Loucy (cell line): ENCODE measurements at regions not wholly inside any gene's neighbourhood (a gene's known extent, or its start where the extent isn't known, plus 50 kb on each side); places are given as distances from the start of the nearest gene placed in this dataset.
"Not testable (repeated sequence)": the region's sequence is repeated elsewhere in the genome, so short reads cannot be mapped to it uniquely, and the experiment has no call there.

Source experiments
- H2AFZ ChIP-seq: fragments of 200-600 bp; sonication (generic); 2 replicates; pipeline ENCODE4 v1.6.0; 2016; ENCODE audit warnings: antibody characterized with exemption, mild to moderate bottlenecking, low read length, moderate library complexity
- H3F3A ChIP-seq: fragments of 200-600 bp; 2 replicates; pipeline ENCODE4 v1.6.0; 2016; ENCODE audit warnings: antibody characterized with exemption, low read depth, mild to moderate bottlenecking
- H3K27me3 ChIP-seq: fragments of 200-600 bp; sonication (generic); 2 replicates; pipeline ENCODE4 v1.6.1; 2014; ENCODE audit warnings: low read length, mild to moderate bottlenecking; ENCODE audit not compliant: insufficient read depth, poor library complexity, severe bottlenecking
- H3K36me3 ChIP-seq: fragments of 200-600 bp; sonication (generic); 2 replicates; pipeline ENCODE4 v1.6.1; 2016; ENCODE audit warnings: low read length; ENCODE audit not compliant: insufficient read depth
- H3K4me1 ChIP-seq: fragments of 200-600 bp; sonication (generic); 2 replicates; pipeline ENCODE4 v1.5.1; 2014; ENCODE audit warnings: low read length, mild to moderate bottlenecking; ENCODE audit not compliant: insufficient read depth, poor library complexity, severe bottlenecking
- H3K4me2 ChIP-seq: fragments of 200-600 bp; sonication (generic); 2 replicates; pipeline ENCODE4 v1.6.0; 2014; ENCODE audit warnings: antibody characterized with exemption, low read length, low read depth, mild to moderate bottlenecking; ENCODE audit not compliant: poor library complexity, severe bottlenecking
- H3K4me3 ChIP-seq: fragments of 200-600 bp; sonication (generic); 2 replicates; pipeline ENCODE4 v1.5.1; 2014; ENCODE audit warnings: low read length, mild to moderate bottlenecking, mixed read lengths; ENCODE audit not compliant: poor library complexity, severe bottlenecking
- H3K79me2 ChIP-seq: fragments of 200-600 bp; sonication (generic); 2 replicates; pipeline ENCODE4 v1.6.1; 2014; ENCODE audit warnings: low read length; ENCODE audit not compliant: insufficient read depth
- H3K9ac ChIP-seq: fragments of 200-600 bp; sonication (generic); 2 replicates; pipeline ENCODE4 v1.6.0; 2014; ENCODE audit warnings: mild to moderate bottlenecking, low read depth, low read length, moderate library complexity; ENCODE audit not compliant: poor library complexity, severe bottlenecking
- H3K9me2 ChIP-seq: fragments of 200-600 bp; sonication (generic); replicated peaks from 2 replicates; pipeline ENCODE4 v1.6.1; 2016; ENCODE audit warnings: low read depth, low read length, mixed read lengths
- H3K9me3 ChIP-seq: fragments of 200-600 bp; sonication (generic); 2 replicates; pipeline ENCODE4 v1.6.1; 2014; ENCODE audit warnings: mild to moderate bottlenecking, antibody characterized with exemption, low read length, low read depth; ENCODE audit not compliant: insufficient read depth
- H4K20me1 ChIP-seq: fragments of 200-600 bp; sonication (generic); 2 replicates; pipeline ENCODE4 v1.6.0; 2014; ENCODE audit warnings: antibody characterized with exemption, low read length, mild to moderate bottlenecking; ENCODE audit not compliant: insufficient read depth, poor library complexity, severe bottlenecking
- EZH2phosphoT487 ChIP-seq: fragments of 200-600 bp; IDR thresholded peaks from 2 replicates; pipeline ENCODE4 v1.6.1; 2018; ENCODE audit warnings: antibody characterized with exemption, mild to moderate bottlenecking, moderate library complexity, borderline replicate concordance
- TF ChIP-seq, protein P1 (sequence below): fragments of 200-600 bp; sonication (generic); conservative IDR thresholded peaks from 2 replicates; pipeline ENCODE4 v1.5.1; 2014; ENCODE audit warnings: mild to moderate bottlenecking, antibody characterized with exemption, low read length

DNA sequence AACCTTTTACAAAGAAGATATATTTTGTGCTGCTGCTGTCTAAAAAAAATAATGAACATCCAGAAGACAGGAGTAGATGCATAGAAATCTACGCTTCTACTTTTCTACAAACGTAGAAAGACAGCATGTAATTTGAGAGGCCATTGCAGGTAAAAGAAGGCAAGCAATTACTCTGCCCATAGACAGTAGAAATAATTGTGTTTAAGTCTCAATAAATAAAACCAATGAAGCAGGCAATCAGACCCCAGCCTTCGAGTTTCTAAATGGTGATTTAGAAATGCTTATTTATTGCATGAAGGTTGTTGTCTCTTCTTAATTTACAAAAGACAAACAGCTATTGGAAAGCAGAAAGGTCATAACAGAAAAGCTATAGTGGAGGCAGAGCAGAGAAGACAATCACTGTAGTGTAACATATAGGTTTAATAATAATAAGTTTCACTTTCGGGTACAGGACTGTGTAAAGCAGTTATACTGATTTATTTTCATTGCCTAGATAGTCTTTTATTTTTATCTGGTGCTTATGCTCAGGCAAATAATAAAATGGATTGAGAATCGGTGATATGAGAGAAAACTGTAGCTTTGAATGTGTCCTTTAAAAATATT is 123.0 kb upstream of the TACR3 start:
- no peaks in the 10 kb centered on the region for H3K4me1 ChIP-seq
- no peaks in the 10 kb centered on the region for H3K9me3 ChIP-seq
- no peaks in the 10 kb centered on the region for H4K20me1 ChIP-seq
- no peak overlapping the region for H3K4me2 ChIP-seq
- no peak overlapping the region for H3K4me3 ChIP-seq
- 0 out of 2 replicates have a peak, but pooled peaks cover 5% of the 10 kb centered on the region for H3K9me2 ChIP-seq
- TF ChIP-seq, protein P1, sequence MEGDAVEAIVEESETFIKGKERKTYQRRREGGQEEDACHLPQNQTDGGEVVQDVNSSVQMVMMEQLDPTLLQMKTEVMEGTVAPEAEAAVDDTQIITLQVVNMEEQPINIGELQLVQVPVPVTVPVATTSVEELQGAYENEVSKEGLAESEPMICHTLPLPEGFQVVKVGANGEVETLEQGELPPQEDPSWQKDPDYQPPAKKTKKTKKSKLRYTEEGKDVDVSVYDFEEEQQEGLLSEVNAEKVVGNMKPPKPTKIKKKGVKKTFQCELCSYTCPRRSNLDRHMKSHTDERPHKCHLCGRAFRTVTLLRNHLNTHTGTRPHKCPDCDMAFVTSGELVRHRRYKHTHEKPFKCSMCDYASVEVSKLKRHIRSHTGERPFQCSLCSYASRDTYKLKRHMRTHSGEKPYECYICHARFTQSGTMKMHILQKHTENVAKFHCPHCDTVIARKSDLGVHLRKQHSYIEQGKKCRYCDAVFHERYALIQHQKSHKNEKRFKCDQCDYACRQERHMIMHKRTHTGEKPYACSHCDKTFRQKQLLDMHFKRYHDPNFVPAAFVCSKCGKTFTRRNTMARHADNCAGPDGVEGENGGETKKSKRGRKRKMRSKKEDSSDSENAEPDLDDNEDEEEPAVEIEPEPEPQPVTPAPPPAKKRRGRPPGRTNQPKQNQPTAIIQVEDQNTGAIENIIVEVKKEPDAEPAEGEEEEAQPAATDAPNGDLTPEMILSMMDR: no peak
- no peak for TF ChIP-seq EZH2phosphoT487
- H3K79me2 ChIP-seq: no peaks in the 10 kb centered on the region
- no peaks in the 10 kb centered on the region for H3K36me3 ChIP-seq
- H3K27me3 ChIP-seq: no peaks in the 10 kb centered on the region
- no peak overlapping the region for H3K9ac ChIP-seq
- H2AFZ ChIP-seq: no peak overlapping the region
- no peaks in the 10 kb centered on the region for H3F3A ChIP-seq

DNA sequence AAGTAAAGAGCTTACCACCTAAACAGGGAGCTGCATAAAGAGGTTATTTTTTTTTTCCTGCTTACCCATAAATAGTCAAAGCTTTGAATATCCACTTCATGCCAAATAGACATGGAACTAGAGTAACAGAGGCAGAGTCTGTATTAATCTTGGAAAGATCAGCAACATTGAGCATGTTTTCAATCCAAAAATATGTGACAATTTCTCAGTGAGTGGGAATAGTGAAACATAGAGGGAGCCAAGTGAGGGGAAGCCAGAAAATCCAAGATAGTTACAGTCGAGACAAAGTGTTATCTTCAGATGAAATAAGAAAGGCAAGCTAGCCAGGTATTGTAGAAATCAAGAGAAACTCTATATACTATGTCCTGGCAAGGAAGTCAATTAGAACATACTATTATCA is 122.3 kb upstream of the TACR3 start:
- no peaks in the 10 kb centered on the region for H4K20me1 ChIP-seq
- H3K9ac ChIP-seq: no peak overlapping the region
- TF ChIP-seq, protein P1: no peak
- TF ChIP-seq EZH2phosphoT487: no peak
- no peaks in the 10 kb centered on the region for H3K9me3 ChIP-seq
- no peaks in the 10 kb centered on the region for H3K27me3 ChIP-seq
- H3K9me2 ChIP-seq: 0 out of 2 replicates have a peak, but pooled peaks cover 5% of the 10 kb centered on the region
- no peaks in the 10 kb centered on the region for H3K79me2 ChIP-seq
- no peaks in the 10 kb centered on the region for H3K4me1 ChIP-seq
- no peaks in the 10 kb centered on the region for H3K36me3 ChIP-seq
- no peak overlapping the region for H2AFZ ChIP-seq
- no peak overlapping the region for H3K4me2 ChIP-seq
- no peak overlapping the region for H3K4me3 ChIP-seq
- H3F3A ChIP-seq: no peaks in the 10 kb centered on the region

DNA sequence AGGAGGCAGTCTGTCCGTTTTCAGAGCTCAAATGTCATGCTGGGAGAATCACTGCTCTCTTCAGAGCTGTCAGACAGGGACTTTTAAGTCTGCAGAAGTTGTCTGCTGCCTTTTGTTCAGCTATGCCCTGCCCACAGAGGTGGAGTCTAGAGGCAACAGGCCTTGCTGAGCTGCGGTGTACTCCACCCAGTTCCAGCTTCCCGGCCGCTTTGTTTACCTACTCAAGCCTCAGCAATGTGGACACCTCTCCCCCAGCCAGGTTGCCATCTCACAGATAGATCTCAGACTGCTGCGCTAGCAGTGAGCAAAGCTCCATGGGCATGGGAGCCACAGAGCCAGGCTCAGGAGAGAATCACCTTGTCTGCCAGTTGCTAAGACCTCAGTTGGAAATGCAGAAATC is 90.5 kb upstream of the TACR3 start:
- H3K4me1 ChIP-seq, H3K9ac ChIP-seq, H2AFZ ChIP-seq, H3K4me3 ChIP-seq, H3K36me3 ChIP-seq, H3K9me3 ChIP-seq, H3F3A ChIP-seq, H3K79me2 ChIP-seq, H3K4me2 ChIP-seq, H3K27me3 ChIP-seq, H3K9me2 ChIP-seq, H4K20me1 ChIP-seq: not testable (repeated sequence)

DNA sequence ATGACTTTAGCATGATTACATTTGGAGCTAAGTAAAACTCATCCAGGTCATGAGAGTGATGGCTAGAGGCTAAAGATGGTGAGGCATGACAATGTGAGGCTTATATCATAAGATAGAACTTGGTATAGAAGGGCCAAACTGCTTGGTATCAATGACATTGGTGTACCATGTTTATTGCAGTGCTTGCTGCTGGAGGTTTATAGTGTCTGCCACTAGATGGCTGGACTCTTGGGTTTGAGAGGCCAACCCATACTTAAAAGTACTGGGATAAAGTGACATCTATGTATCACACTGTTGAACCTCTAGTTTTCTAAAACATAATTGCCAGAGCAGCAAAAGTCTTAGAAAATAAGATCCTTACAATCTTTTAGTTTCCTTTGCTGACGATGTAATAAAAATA is 83.0 kb upstream of the TACR3 start:
- no peaks in the 10 kb centered on the region for H4K20me1 ChIP-seq
- no peaks in the 10 kb centered on the region for H3K4me1 ChIP-seq
- H3F3A ChIP-seq: no peaks in the 10 kb centered on the region
- H3K79me2 ChIP-seq: no peaks in the 10 kb centered on the region
- H3K9me2 ChIP-seq: no peaks in the 10 kb centered on the region
- no peak for TF ChIP-seq EZH2phosphoT487
- TF ChIP-seq, protein P1: peak; percentile 28; the same call in 1 of the 2 replicates
- H3K9me3 ChIP-seq: no peaks in the 10 kb centered on the region
- no peak overlapping the region for H3K9ac ChIP-seq
- no peak overlapping the region for H3K4me3 ChIP-seq
- H2AFZ ChIP-seq: no peak overlapping the region
- H3K4me2 ChIP-seq: no peak overlapping the region
- no peaks in the 10 kb centered on the region for H3K27me3 ChIP-seq
- no peaks in the 10 kb centered on the region for H3K36me3 ChIP-seq
